ENCODE measurements at regions not wholly inside any gene's neighbourhood (a gene's known extent, or its start where the extent isn't known, plus 50 kb on each side); places are given as distances from the start of the nearest gene placed in this dataset.

DNA sequence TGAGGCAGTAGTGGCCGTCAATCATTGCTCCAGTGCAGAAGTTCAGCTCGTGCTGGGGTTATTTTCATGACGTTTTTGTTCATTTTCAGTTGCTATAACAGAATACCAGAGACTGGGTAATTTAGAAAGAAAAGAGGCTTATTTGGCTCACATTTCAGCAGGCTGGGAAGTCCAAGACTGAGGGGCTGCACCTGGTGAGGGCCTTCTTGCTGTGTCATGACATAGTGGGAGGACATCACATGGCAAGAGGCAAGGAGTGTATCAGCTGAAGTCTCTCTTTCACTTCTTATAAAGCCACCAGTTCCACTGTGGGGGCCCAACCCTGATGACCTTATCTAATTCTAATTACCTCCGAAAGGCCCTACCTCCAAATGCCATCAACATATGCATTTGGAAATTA is 58.0 kb upstream of the DPP10 start:
- DNase-seq (ENCODE audit: low read depth) = no peak
- no peak overlapping the region for H3K4me3 ChIP-seq (ENCODE audit: low read length)
- TF ChIP-seq, protein P1, sequence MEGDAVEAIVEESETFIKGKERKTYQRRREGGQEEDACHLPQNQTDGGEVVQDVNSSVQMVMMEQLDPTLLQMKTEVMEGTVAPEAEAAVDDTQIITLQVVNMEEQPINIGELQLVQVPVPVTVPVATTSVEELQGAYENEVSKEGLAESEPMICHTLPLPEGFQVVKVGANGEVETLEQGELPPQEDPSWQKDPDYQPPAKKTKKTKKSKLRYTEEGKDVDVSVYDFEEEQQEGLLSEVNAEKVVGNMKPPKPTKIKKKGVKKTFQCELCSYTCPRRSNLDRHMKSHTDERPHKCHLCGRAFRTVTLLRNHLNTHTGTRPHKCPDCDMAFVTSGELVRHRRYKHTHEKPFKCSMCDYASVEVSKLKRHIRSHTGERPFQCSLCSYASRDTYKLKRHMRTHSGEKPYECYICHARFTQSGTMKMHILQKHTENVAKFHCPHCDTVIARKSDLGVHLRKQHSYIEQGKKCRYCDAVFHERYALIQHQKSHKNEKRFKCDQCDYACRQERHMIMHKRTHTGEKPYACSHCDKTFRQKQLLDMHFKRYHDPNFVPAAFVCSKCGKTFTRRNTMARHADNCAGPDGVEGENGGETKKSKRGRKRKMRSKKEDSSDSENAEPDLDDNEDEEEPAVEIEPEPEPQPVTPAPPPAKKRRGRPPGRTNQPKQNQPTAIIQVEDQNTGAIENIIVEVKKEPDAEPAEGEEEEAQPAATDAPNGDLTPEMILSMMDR (IDR thresholded peaks at IDR 0.05; ENCODE audit: insufficient read depth, low read depth, low read length, missing control alignments) = no peak

DNA sequence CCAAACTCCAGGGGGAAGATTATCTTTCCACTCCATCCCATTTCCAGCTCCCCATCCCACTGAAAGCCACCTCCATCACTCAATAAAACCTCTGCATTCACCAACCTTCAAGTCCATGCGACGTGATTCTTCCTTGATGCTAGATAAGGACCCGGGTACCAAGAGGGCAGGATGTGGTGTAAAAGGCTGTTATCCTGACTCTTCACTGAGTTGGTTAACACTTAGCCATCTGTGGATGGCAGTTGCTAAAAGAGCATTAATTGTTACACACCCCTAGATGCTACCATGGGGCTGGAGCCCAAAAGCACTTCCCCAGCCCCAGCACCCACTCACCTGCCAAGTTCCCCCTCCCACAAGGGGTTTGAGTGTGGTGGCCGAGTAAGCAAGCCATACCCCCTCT is 53.4 kb upstream of the DPP10 start:
- TF ChIP-seq, protein P1 (IDR thresholded peaks at IDR 0.05; ENCODE audit: insufficient read depth, low read depth, low read length, missing control alignments) = no peak
- H3K4me3 ChIP-seq (ENCODE audit: low read length) = no peak overlapping the region
- no peak for DNase-seq (ENCODE audit: low read depth)
